Epithelial cell of proximal tubule (primary cell): ENCODE measurements at regions not wholly inside any gene's neighbourhood (a gene's known extent, or its start where the extent isn't known, plus 50 kb on each side); places are given as distances from the start of the nearest gene placed in this dataset.

Experiments used
- DNase-seq: peaks from one replicate; pipeline ENCODE4 v3.0.0-alpha.2; 2011; ENCODE audit warnings: low read depth
- H3K4me3 ChIP-seq: 2 replicates; pipeline ENCODE4 v1.5.1; 2011; ENCODE audit warnings: low read depth, mild to moderate bottlenecking, low read length
- TF ChIP-seq, protein P1 (sequence below): conservative IDR thresholded peaks from 2 replicates; pipeline ENCODE4 v1.5.1; 2012; ENCODE audit warnings: low read depth, mild to moderate bottlenecking, low read length

DNA sequence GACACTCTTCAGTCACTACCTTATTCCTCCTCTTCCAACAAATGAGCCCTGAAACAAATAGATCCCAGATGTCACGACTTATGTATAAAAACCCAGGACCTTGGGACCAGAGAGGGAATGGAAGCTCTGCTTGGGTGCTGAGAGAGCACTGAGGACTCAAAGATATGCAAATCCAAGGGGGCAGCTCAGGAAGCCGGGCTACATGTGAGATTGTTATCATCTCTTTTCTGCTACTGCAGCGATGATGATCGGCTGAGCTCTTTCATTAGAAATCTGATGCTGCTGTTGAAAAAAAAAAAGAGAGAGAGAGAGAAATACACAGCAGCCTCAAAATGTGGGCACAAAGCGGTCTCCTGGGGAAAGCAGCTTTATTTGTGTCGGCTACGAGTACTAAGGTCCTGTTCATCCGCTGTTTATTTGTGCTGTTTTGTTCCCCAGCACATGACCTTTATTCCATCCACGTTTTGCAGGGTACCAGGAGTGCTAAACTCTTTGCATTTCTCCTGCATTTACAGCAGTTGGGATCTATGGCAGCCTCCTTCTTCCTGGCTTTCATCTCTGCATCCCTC is 120.2 kb downstream of the TRIM29 start:
- H3K4me3 ChIP-seq: no peak overlapping the region
- no peak for DNase-seq
- TF ChIP-seq, protein P1, sequence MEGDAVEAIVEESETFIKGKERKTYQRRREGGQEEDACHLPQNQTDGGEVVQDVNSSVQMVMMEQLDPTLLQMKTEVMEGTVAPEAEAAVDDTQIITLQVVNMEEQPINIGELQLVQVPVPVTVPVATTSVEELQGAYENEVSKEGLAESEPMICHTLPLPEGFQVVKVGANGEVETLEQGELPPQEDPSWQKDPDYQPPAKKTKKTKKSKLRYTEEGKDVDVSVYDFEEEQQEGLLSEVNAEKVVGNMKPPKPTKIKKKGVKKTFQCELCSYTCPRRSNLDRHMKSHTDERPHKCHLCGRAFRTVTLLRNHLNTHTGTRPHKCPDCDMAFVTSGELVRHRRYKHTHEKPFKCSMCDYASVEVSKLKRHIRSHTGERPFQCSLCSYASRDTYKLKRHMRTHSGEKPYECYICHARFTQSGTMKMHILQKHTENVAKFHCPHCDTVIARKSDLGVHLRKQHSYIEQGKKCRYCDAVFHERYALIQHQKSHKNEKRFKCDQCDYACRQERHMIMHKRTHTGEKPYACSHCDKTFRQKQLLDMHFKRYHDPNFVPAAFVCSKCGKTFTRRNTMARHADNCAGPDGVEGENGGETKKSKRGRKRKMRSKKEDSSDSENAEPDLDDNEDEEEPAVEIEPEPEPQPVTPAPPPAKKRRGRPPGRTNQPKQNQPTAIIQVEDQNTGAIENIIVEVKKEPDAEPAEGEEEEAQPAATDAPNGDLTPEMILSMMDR: no peak

- TF ChIP-seq, protein P1: peak; percentile 69
- no peak for DNase-seq
These were observed 124.3 kb downstream of the TRIM29 start for GRCh38 chr11:120013325-120014250.

GRCh38 chr11:120012245-120012644 is 125.7 kb downstream of the TRIM29 start:
- TF ChIP-seq, protein P1: no peak
- no peak overlapping the region for H3K4me3 ChIP-seq

More at GRCh38 chr11:120013325-120014250, 124.3 kb downstream of the TRIM29 start:
- H3K4me3 ChIP-seq: no peak overlapping the region

DNA sequence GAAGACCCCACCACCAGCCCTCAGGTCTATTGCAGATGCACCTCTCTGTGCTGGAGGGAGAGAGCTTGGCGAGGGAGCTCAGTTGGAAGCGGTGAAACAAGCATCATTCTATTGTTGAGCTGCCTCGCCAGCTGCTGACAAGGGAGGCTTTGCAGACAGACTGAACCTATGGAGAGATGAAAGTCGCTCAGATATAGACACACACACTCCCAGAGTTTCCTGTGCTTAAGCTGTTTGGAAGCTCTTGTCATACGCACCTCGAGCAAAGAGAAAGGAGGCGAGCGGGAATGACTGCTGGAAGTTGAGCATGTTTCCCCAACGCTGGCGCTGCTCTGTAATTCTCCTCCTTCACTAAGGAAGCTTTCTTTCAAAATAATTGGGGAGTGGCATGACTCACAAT is 126.1 kb downstream of the TRIM29 start:
- TF ChIP-seq, protein P1: no peak
- DNase-seq: no peak

More at GRCh38 chr11:120012245-120012644, 125.7 kb downstream of the TRIM29 start:
- DNase-seq: no peak

DNA sequence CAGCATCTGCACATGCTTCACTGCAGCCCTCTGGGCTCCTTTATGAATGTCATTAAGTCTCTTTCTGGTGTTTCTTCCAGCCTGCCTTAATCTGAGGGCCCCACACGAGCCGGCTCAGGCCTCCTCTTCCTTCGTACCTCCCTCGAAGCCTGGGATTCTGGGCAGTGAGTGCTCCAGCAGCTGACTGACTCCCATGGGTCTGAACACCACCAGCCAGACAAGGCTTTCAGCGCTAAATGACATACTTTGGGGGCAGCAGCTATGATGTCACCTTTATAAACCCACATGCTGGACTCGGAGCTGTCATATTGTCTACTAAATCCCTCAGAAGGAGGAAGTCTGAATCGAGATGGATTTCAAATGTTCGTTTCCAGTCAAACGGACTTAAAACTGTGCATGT is 127.1 kb downstream of the TRIM29 start:
- no peak overlapping the region for H3K4me3 ChIP-seq
- TF ChIP-seq, protein P1: no peak
- no peak for DNase-seq

More for the DNA sequence above, 126.1 kb downstream of the TRIM29 start:
- H3K4me3 ChIP-seq: no peak overlapping the region

- TF ChIP-seq, protein P1: no peak
- DNase-seq: no peak
- no peak overlapping the region for H3K4me3 ChIP-seq
These were observed 128.0 kb downstream of the TRIM29 start for GRCh38 chr11:120009938-120010337.
